ENCODE measurements at regions not wholly inside any gene's neighbourhood (a gene's known extent, or its start where the extent isn't known, plus 50 kb on each side); places are given as distances from the start of the nearest gene placed in this dataset.
A peak's percentile ranks its signal among the peaks of the same experiment; 100 is the strongest.

GRCh38 chr6:132167929-132168892 lies 217.0 kb upstream of the CCN2 start:
- Histone ChIP-seq H3K27me3 (ENCODE audit: control insufficient read depth, insufficient read depth, low read length) (no peaks in the 10 kb centered on the region), H3K36me3 (ENCODE audit: control insufficient read depth, insufficient read depth, low read length) (no peaks in the 10 kb centered on the region), H3K4me3 (ENCODE audit: low read depth, low read length) (no peak overlapping the region)
- DNase-seq (ENCODE audit: low read depth) = no peak
- TF ChIP-seq CTCF (IDR thresholded peaks at IDR 0.05; ENCODE audit: insufficient read depth, low read length, poor library complexity, severe bottlenecking) = no peak

GRCh38 chr6:132166526-132167051 lies 215.4 kb upstream of the CCN2 start:
- no peaks in the 10 kb centered on the region for H3K36me3 ChIP-seq (ENCODE audit: control insufficient read depth, insufficient read depth, low read length)
- H3K4me3 ChIP-seq (ENCODE audit: low read depth, low read length) = no peak overlapping the region
- DNase-seq (ENCODE audit: low read depth) = no peak
- H3K27me3 ChIP-seq (ENCODE audit: control insufficient read depth, insufficient read depth, low read length) = no peaks in the 10 kb centered on the region
- no peak for TF ChIP-seq CTCF (IDR thresholded peaks at IDR 0.05; ENCODE audit: insufficient read depth, low read length, poor library complexity, severe bottlenecking)

GRCh38 chr6:132165677-132166076 lies 214.5 kb upstream of the CCN2 start:
- no peak for DNase-seq (ENCODE audit: low read depth)
- Histone ChIP-seq H3K4me3 (ENCODE audit: low read depth, low read length) (no peak overlapping the region), H3K36me3 (ENCODE audit: control insufficient read depth, insufficient read depth, low read length) (no peaks in the 10 kb centered on the region), H3K27me3 (ENCODE audit: control insufficient read depth, insufficient read depth, low read length) (no peaks in the 10 kb centered on the region)
- no peak for TF ChIP-seq CTCF (IDR thresholded peaks at IDR 0.05; ENCODE audit: insufficient read depth, low read length, poor library complexity, severe bottlenecking)

GRCh38 chr6:132161283-132161682 lies 210.1 kb upstream of the CCN2 start:
- peak; percentile 23 for DNase-seq (ENCODE audit: low read depth)
- TF ChIP-seq CTCF (IDR thresholded peaks at IDR 0.05; ENCODE audit: insufficient read depth, low read length, poor library complexity, severe bottlenecking) = peak; percentile 69
- Histone ChIP-seq H3K4me3 (ENCODE audit: low read depth, low read length) (no peak overlapping the region), H3K36me3 (ENCODE audit: control insufficient read depth, insufficient read depth, low read length) (no peaks in the 10 kb centered on the region), H3K27me3 (ENCODE audit: control insufficient read depth, insufficient read depth, low read length) (no peaks in the 10 kb centered on the region)

GRCh38 chr6:132153221-132153898 lies 202.2 kb upstream of the CCN2 start:
- no peaks in the 10 kb centered on the region for H3K36me3 ChIP-seq (ENCODE audit: control insufficient read depth, insufficient read depth, low read length)
- DNase-seq (ENCODE audit: low read depth) = peak; percentile 38
- H3K4me3 ChIP-seq (ENCODE audit: low read depth, low read length) = no peak overlapping the region
- no peak for TF ChIP-seq CTCF (IDR thresholded peaks at IDR 0.05; ENCODE audit: insufficient read depth, low read length, poor library complexity, severe bottlenecking)
- H3K27me3 ChIP-seq (ENCODE audit: control insufficient read depth, insufficient read depth, low read length) = no peaks in the 10 kb centered on the region

All from kidney epithelial cell (primary cell).